Heart left ventricle (tissue), 13 donors: ENCODE measurements at regions not wholly inside any gene's neighbourhood (a gene's known extent, or its start where the extent isn't known, plus 50 kb on each side); places are given as distances from the start of the nearest gene placed in this dataset.

Experiments used
- POLR2A ChIP-seq, 2 donors: fragments of 450-650 bp; IDR thresholded peaks; one replicate each; pipeline ENCODE4 v1.6.1; 2017; ENCODE audit warnings: antibody characterized with exemption in 2 of 2, mild to moderate bottlenecking in 2 of 2, moderate library complexity in 2 of 2
- TF ChIP-seq, protein P1 (sequence below), 12 donors: fragments of 200-600 bp; sonication (generic) in 4 of 12; IDR thresholded peaks; one replicate each; pipeline versions ENCODE4 v1.5.0 to v1.8.0; 2018 to 2022; ENCODE audit warnings: antibody characterized with exemption in 12 of 12, mild to moderate bottlenecking in 5 of 12
- donor health status: ischemic (EF 13 %, LVEDD 7.1; RV severe dilation, severe dysfunction).
- donor health status: DM: no; HTN: yes; CAD: no.
- donor health status: DM: no; HTN: no; CAD: no.
- donor health status: ischemic (EF 25% LVEDD 6.9; RV normal size, moderate dysfunction).
- donor health status: ischemic (EF 25% LVEDD 5.7; RV mildly dilated, moderate dysfunction).
- donor health status: ischemic (EF 35%, LVEDD 5.7; RV mildly dilated, moderate dysfunction).
- donor health status: nonischemic (EF 11% LVEDD 7.7; RV severe dilation, severe dysfunction).
- donor health status: DM: yes; HTN: yes; CAD: no.
- donor health status: PGD.
- donor health status: ischemic (EF 29% LVEDD 5.4; RV normal size, mild dysfunction).
- donor health status: nonischemic (EF 23%, LVEDD 6.1; RV moderate dilation, normal function).

DNA sequence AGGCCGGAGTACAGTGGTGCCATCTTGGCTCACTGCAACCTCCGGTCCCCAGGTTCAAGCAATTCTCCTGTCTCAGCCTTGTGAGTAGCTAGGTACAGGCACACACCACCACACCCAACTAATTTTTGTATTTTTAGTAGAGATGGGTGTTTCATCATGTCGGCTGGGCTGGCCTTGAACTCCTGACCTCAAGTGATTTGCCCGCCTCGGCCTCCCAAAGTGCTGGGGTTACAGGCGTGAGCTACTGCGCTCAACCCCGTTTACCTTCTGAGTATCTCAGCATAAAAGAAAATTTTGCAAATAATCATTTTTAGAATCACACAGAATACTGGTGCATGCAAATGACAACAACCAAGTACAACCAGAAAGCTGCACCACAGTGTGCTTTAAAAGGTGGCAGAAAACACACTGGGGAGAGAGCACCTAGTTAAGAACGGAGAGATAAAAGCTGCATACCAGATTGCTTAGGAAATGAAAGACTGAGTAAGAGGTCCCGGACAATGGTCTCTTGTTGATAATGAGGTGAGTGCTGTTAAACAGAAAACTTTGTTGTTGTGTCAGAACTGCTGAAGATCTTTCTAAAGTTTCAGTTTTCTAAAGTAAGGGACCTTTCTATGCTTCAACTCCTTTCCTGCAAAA lies 189.6 kb downstream of the ACTR3 start:
- TF ChIP-seq, protein P1, sequence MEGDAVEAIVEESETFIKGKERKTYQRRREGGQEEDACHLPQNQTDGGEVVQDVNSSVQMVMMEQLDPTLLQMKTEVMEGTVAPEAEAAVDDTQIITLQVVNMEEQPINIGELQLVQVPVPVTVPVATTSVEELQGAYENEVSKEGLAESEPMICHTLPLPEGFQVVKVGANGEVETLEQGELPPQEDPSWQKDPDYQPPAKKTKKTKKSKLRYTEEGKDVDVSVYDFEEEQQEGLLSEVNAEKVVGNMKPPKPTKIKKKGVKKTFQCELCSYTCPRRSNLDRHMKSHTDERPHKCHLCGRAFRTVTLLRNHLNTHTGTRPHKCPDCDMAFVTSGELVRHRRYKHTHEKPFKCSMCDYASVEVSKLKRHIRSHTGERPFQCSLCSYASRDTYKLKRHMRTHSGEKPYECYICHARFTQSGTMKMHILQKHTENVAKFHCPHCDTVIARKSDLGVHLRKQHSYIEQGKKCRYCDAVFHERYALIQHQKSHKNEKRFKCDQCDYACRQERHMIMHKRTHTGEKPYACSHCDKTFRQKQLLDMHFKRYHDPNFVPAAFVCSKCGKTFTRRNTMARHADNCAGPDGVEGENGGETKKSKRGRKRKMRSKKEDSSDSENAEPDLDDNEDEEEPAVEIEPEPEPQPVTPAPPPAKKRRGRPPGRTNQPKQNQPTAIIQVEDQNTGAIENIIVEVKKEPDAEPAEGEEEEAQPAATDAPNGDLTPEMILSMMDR (IDR thresholded peaks at IDR 0.05) = no peak
- no peak for TF ChIP-seq POLR2A (IDR thresholded peaks at IDR 0.05)
